Body of pancreas (tissue), 4 donors: ENCODE measurements at regions not wholly inside any gene's neighbourhood (a gene's known extent, or its start where the extent isn't known, plus 50 kb on each side); places are given as distances from the start of the nearest gene placed in this dataset.

Experiments used
- CTCF ChIP-seq, 7 experiments: fragments of 450-650 bp in 4 of 7; fragments of 200-600 bp in 3 of 7; sonication (generic) in 3 of 7; IDR thresholded peaks; one replicate each; pipeline ENCODE4 v1.5.1; 2016 to 2019; ENCODE audit warnings: antibody characterized with exemption in 7 of 7
- POLR2A ChIP-seq, 3 donors: fragments of 450-650 bp; IDR thresholded peaks; one replicate each; pipeline ENCODE4 v1.6.1; 2016; ENCODE audit warnings: antibody characterized with exemption in 3 of 3, mild to moderate bottlenecking in 2 of 3

GRCh38 chr1:3976821-3977220 is 76.7 kb upstream of the C1orf174 start:
- TF ChIP-seq POLR2A (IDR thresholded peaks at IDR 0.05): no peak
- TF ChIP-seq CTCF (IDR thresholded peaks at IDR 0.05): no peak
